A549 (cell line): ENCODE measurements at regions not wholly inside any gene's neighbourhood (a gene's known extent, or its start where the extent isn't known, plus 50 kb on each side); places are given as distances from the start of the nearest gene placed in this dataset.

Experiments
- ATAC-seq, 2 experiments: fragments of 200-7000 bp in 1 of 2; fragments of >200 bp in 1 of 2; cut with Nextera tagmentation in 1 of 2; cut with Tn5 transposase in 1 of 2; 3 replicates each; pipeline versions ENCODE4 v1.8.0 to v1.9.1; 2018 to 2020; ENCODE audit warnings: mild to moderate bottlenecking in 1 of 2, moderate library complexity in 1 of 2
- CTCF ChIA-PET: fragments of 300-600 bp; sonication (Branson Sonifier 250); formaldehyde crosslinking; extraction: SDS; loops from one replicate; lab custom pipeline; 2021; ENCODE audit warnings: antibody characterized with exemption, inconsistent platforms; lab: Yijun Ruan, JAX
- POLR2A ChIA-PET: fragments of 350-600 bp; formaldehyde crosslinking; extraction: SDS; loops from one replicate; lab custom pipeline; 2021; ENCODE audit warnings: antibody characterized with exemption, inconsistent platforms; lab: Yijun Ruan, JAX
- DNase-seq, 2 experiments: peaks; one replicate each; pipeline versions ENCODE4 v3.0.0 to v3.0.0-alpha.2; 2011 to 2016; ENCODE audit warnings: low read depth in 1 of 2, low spot score in 1 of 2
- FAIRE-seq: peaks from 2 replicates; lab custom pipeline; 2011; peaks lifted over from hg19 to GRCh38; lab: Jason Lieb, UNC
- H3K27ac ChIP-seq, 2 experiments: fragments of >200 bp; sonication (Bioruptor Twin); formaldehyde crosslinking; 3 replicates each; pipeline ENCODE4 v1.5.1; 2016 to 2017
- H3K4me1 ChIP-seq: fragments of >200 bp; sonication (Bioruptor Twin); formaldehyde crosslinking; 3 replicates; pipeline ENCODE4 v1.6.1; 2016
- H3K4me2 ChIP-seq: fragments of >200 bp; sonication (Bioruptor Twin); formaldehyde crosslinking; 3 replicates; pipeline ENCODE4 v1.6.1; 2016
- H3K4me3 ChIP-seq: fragments of >200 bp; sonication (Bioruptor Twin); formaldehyde crosslinking; 3 replicates; pipeline ENCODE4 v1.5.1; 2016
- H3K9me3 ChIP-seq: fragments of >200 bp; sonication (Bioruptor Twin); formaldehyde crosslinking; 3 replicates; pipeline ENCODE4 v1.6.1; 2016
- CBX8 ChIP-seq: fragments of 200-600 bp; sonication (generic); IDR thresholded peaks from 2 replicates; pipeline ENCODE4 v1.6.1; 2016
- CEBPB ChIP-seq, 2 experiments: fragments of >200 bp in 1 of 2; sonication (Bioruptor Twin) in 1 of 2; formaldehyde crosslinking in 1 of 2; IDR thresholded peaks; 2 replicates each; pipeline ENCODE4 v1.6.1; 2012 to 2016
- CHD2 ChIP-seq: fragments of 150-350 bp; IDR thresholded peaks from 2 replicates; pipeline ENCODE4 v1.6.1; 2014; ENCODE audit warnings: low read length; ENCODE audit not compliant: partially characterized antibody
- EP300 ChIP-seq, 2 experiments: fragments of >200 bp; sonication (Bioruptor Twin); formaldehyde crosslinking; IDR thresholded peaks; 2 replicates in 1 of 2; 3 replicates in 1 of 2; pipeline ENCODE4 v1.6.1; 2016 to 2017
- FOSL2 ChIP-seq, 2 experiments: fragments of 450-650 bp in 1 of 2; fragments of >200 bp in 1 of 2; sonication (Bioruptor Twin) in 1 of 2; formaldehyde crosslinking; IDR thresholded peaks; 2 replicates each; pipeline versions ENCODE4 v1.5.0 to v1.6.1; 2016 to 2020; ENCODE audit warnings: mild to moderate bottlenecking in 1 of 2, moderate library complexity in 1 of 2
- FOXS1 ChIP-seq: fragments of 250-450 bp; sonication (Bioruptor Pico); IDR thresholded peaks from 2 replicates; pipeline ENCODE4 v1.5.0; 2020; ENCODE audit warnings: mild to moderate bottlenecking, moderate library complexity
- KDM5A ChIP-seq: fragments of 200-600 bp; sonication (generic); IDR thresholded peaks from 2 replicates; pipeline ENCODE4 v1.6.1; 2016; ENCODE audit warnings: antibody characterized with exemption, mild to moderate bottlenecking
- MAFK ChIP-seq: fragments of 450-650 bp; IDR thresholded peaks from 2 replicates; pipeline ENCODE4 v1.6.1; 2014; ENCODE audit not compliant: partially characterized antibody
- NPAS2 ChIP-seq: fragments of 250-450 bp; sonication (Bioruptor Pico); IDR thresholded peaks from 2 replicates; pipeline ENCODE4 v1.8.0; 2022; ENCODE audit warnings: mild to moderate bottlenecking, moderate library complexity, borderline replicate concordance
- PHF8 ChIP-seq: fragments of 200-600 bp; sonication (generic); IDR thresholded peaks from 2 replicates; pipeline ENCODE4 v1.6.1; 2016; ENCODE audit warnings: low read depth, mild to moderate bottlenecking, antibody characterized with exemption, moderate library complexity, borderline replicate concordance
- RARB ChIP-seq: fragments of 250-450 bp; sonication (Bioruptor Pico); IDR thresholded peaks from 2 replicates; pipeline ENCODE4 v1.8.0; 2021; ENCODE audit warnings: mild to moderate bottlenecking, moderate library complexity
- RCOR1 ChIP-seq: fragments of 150-350 bp; IDR thresholded peaks from 2 replicates; pipeline ENCODE4 v1.6.1; 2014; ENCODE audit warnings: antibody characterized with exemption, low read length, low read depth
- RFX5 ChIP-seq: fragments of 450-650 bp; IDR thresholded peaks from 2 replicates; pipeline ENCODE4 v1.7.1; 2014; ENCODE audit warnings: antibody characterized with exemption, mild to moderate bottlenecking, moderate library complexity
- TP53 ChIP-seq: fragments of 250-450 bp; sonication (Bioruptor Pico); IDR thresholded peaks from 2 replicates; pipeline ENCODE4 v1.5.0; 2021; ENCODE audit warnings: mild to moderate bottlenecking, moderate library complexity
- ZNF302 ChIP-seq: fragments of 250-450 bp; sonication (Bioruptor Pico); IDR thresholded peaks from 2 replicates; pipeline ENCODE4 v1.9.0; 2021; ENCODE audit warnings: inconsistent platforms, mild to moderate bottlenecking, moderate library complexity
- ZSCAN20 ChIP-seq: fragments of 250-450 bp; sonication (Bioruptor Pico); IDR thresholded peaks from 2 replicates; pipeline ENCODE4 v1.8.0; 2022; ENCODE audit warnings: mild to moderate bottlenecking, moderate library complexity
- WGBS: methylation state at CpG from one replicate; pipeline ENCODE4 v1.1.6; 2017; ENCODE audit errors: missing lambda C conversion rate; 5-methylcytosine and 5-hydroxymethylcytosine counted together
- TF ChIP-seq, protein P1 (sequence below): fragments of >200 bp; sonication (Bioruptor Twin); formaldehyde crosslinking; IDR thresholded peaks from 2 replicates; pipeline ENCODE4 v1.6.1; 2016
- TF ChIP-seq, protein P2 (sequence below): fragments of 450-650 bp; IDR thresholded peaks from 2 replicates; pipeline ENCODE4 v1.6.1; 2014; ENCODE audit warnings: antibody characterized with exemption
- TF ChIP-seq, protein P3 (sequence below): fragments of 250-450 bp; sonication (Bioruptor Pico); IDR thresholded peaks from 2 replicates; pipeline ENCODE4 v1.5.0; 2020; ENCODE audit warnings: low read depth, mild to moderate bottlenecking, moderate library complexity
- TF ChIP-seq, protein P4 (sequence below): fragments of >200 bp; sonication (Bioruptor Twin); formaldehyde crosslinking; IDR thresholded peaks from 3 replicates; pipeline ENCODE4 v1.6.1; 2016
- TF ChIP-seq, protein P5 (sequence below): fragments of 250-450 bp; sonication (Bioruptor Pico); IDR thresholded peaks from 2 replicates; pipeline ENCODE4 v1.5.0; 2021; ENCODE audit warnings: mild to moderate bottlenecking, moderate library complexity, borderline replicate concordance
- TF ChIP-seq, protein P6 (sequence below): fragments of 200-600 bp; sonication (generic); IDR thresholded peaks from 2 replicates; pipeline ENCODE4 v1.6.1; 2016; ENCODE audit warnings: antibody characterized with exemption, mild to moderate bottlenecking, moderate library complexity

DNA sequence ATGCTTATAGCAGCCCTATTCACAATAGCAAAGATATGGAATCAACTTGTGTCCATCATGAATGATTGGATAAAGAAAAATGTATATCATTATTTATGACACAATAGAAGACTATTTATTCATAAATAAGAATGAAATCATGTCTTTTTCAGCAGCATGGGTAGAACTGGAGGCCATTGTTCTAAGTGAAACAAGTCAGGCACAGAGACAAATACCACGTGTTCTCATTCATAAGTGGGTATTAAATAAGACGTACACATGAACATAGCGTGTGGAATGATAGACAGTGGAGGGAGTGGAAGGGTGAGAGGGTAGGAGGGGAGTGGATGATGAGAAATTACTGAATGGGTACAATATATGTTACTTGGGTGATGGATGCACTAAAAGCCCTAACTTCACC lies 762.4 kb downstream of the REEP3 start:
- WGBS = 2% methylated on average over 3 of the region's 3 CpGs

DNA sequence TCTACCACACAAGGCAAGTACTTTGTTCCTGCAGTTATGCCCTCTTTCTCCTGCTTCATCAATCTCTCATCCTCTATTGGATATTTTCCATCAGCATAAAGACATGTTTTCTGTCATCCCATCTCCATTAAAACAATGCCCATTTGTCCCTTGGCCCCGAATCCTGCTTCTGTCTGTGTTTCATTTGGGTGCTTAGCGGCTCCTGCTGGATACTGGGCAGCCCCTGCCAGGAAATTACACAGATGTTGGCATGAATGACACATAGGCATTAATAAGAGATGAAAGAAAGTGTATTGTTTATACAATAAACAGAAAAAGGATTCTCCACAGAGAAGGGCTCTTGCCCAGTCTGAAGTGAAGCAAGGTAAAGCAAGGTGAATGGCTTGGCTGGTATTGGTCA lies 765.3 kb downstream of the REEP3 start:
- TF ChIP-seq CBX8 (no peak), PHF8 (no peak), RFX5 (no peak), RCOR1 (no peak)
- TF ChIP-seq, protein P1, sequence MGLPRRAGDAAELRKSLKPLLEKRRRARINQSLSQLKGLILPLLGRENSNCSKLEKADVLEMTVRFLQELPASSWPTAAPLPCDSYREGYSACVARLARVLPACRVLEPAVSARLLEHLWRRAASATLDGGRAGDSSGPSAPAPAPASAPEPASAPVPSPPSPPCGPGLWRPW = no peak
- TF ChIP-seq, protein P2, sequence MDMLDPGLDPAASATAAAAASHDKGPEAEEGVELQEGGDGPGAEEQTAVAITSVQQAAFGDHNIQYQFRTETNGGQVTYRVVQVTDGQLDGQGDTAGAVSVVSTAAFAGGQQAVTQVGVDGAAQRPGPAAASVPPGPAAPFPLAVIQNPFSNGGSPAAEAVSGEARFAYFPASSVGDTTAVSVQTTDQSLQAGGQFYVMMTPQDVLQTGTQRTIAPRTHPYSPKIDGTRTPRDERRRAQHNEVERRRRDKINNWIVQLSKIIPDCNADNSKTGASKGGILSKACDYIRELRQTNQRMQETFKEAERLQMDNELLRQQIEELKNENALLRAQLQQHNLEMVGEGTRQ = no peak
- DNase-seq = no peak
- Histone ChIP-seq H3K9me3 (no peaks in the 10 kb centered on the region), H3K4me1 (no peaks in the 10 kb centered on the region), H3K4me3 (no peak overlapping the region), H3K27ac (no peak overlapping the region), H3K4me2 (no peak overlapping the region)
- no peak for ATAC-seq
- ChIA-PET CTCF (no interaction called here), POLR2A (no interaction called here)
- 0% methylated on average over 2 of the region's 2 CpGs for WGBS
- no peak for FAIRE-seq

More for the DNA sequence above, 762.4 kb downstream of the REEP3 start:
- no peaks in the 10 kb centered on the region for H3K4me1 ChIP-seq
- no peak overlapping the region for H3K4me3 ChIP-seq
- TF ChIP-seq, protein P3, sequence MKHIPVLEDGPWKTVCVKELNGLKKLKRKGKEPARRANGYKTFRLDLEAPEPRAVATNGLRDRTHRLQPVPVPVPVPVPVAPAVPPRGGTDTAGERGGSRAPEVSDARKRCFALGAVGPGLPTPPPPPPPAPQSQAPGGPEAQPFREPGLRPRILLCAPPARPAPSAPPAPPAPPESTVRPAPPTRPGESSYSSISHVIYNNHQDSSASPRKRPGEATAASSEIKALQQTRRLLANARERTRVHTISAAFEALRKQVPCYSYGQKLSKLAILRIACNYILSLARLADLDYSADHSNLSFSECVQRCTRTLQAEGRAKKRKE (CRISPR knock-in tag) = no peak
- TF ChIP-seq CHD2 = no peak
- TF ChIP-seq, protein P4, sequence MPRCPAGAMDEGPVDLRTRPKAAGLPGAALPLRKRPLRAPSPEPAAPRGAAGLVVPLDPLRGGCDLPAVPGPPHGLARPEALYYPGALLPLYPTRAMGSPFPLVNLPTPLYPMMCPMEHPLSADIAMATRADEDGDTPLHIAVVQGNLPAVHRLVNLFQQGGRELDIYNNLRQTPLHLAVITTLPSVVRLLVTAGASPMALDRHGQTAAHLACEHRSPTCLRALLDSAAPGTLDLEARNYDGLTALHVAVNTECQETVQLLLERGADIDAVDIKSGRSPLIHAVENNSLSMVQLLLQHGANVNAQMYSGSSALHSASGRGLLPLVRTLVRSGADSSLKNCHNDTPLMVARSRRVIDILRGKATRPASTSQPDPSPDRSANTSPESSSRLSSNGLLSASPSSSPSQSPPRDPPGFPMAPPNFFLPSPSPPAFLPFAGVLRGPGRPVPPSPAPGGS = no peak
- no peak for TF ChIP-seq TP53 (CRISPR knock-in tag)
- TF ChIP-seq RFX5 = no peak
- TF ChIP-seq EP300 (IDR thresholded peaks at IDR 0.05) = no peak
- no peak for TF ChIP-seq ZNF302 (CRISPR knock-in tag)
- no peak for TF ChIP-seq MAFK
- ATAC-seq = no peak
- H3K9me3 ChIP-seq = no peaks in the 10 kb centered on the region
- ChIA-PET CTCF (no interaction called here), POLR2A (no interaction called here)
- no peak overlapping the region for H3K27ac ChIP-seq
- FAIRE-seq = peak; percentile 49
- H3K4me2 ChIP-seq = no peak overlapping the region
- no peak for DNase-seq

DNA sequence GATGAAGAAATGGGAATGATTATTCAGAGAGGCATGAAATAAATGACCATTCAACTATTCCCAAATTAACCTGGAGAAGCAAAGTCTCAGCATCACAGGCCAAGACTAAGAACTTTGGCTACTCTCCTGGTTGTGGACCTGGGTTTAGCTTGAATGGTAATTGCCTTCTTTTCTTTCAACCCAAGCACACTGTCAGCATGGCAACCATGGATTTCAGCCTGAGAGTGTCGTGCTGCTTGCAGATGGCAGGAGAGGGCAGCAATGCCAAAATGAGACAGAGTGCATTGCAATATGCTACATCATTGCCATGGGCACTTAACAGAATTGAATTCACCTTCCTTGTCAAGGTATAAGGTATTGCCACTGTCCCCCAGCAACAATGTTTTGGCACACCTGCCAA lies 767.2 kb downstream of the REEP3 start:
- Histone ChIP-seq H3K4me3 (no peak overlapping the region), H3K4me1 (no peaks in the 10 kb centered on the region), H3K27ac (no peak overlapping the region), H3K9me3 (no peaks in the 10 kb centered on the region), H3K4me2 (no peak overlapping the region)
- DNase-seq = no peak
- ATAC-seq = no peak
- FAIRE-seq = no peak
- 6% methylated on average over 1 of the region's 1 CpG for WGBS
- ChIA-PET CTCF (no interaction called here), POLR2A (no interaction called here)
- TF ChIP-seq MAFK = no peak
- no peak for TF ChIP-seq FOSL2 (IDR thresholded peaks at IDR 0.05)
- TF ChIP-seq FOSL2 (CRISPR knock-in tag; IDR thresholded peaks at IDR 0.05) = no peak
- TF ChIP-seq, protein P5, sequence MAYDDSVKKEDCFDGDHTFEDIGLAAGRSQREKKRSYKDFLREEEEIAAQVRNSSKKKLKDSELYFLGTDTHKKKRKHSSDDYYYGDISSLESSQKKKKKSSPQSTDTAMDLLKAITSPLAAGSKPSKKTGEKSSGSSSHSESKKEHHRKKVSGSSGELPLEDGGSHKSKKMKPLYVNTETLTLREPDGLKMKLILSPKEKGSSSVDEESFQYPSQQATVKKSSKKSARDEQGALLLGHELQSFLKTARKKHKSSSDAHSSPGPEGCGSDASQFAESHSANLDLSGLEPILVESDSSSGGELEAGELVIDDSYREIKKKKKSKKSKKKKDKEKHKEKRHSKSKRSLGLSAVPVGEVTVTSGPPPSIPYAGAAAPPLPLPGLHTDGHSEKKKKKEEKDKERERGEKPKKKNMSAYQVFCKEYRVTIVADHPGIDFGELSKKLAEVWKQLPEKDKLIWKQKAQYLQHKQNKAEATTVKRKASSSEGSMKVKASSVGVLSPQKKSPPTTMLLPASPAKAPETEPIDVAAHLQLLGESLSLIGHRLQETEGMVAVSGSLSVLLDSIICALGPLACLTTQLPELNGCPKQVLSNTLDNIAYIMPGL (CRISPR knock-in tag) = no peak
- no peak for TF ChIP-seq ZSCAN20 (CRISPR knock-in tag)
- TF ChIP-seq KDM5A = no peak
- no peak for TF ChIP-seq EP300 (IDR thresholded peaks at IDR 0.05)
- no peak for TF ChIP-seq RARB (CRISPR knock-in tag)
- no peak for TF ChIP-seq NPAS2 (CRISPR knock-in tag)
- no peak for TF ChIP-seq CEBPB (IDR thresholded peaks at IDR 0.05)
- TF ChIP-seq FOXS1 (CRISPR knock-in tag) = no peak
- TF ChIP-seq, protein P4 = no peak
- no peak for TF ChIP-seq RFX5
- TF ChIP-seq, protein P2 = no peak
- TF ChIP-seq, protein P6, sequence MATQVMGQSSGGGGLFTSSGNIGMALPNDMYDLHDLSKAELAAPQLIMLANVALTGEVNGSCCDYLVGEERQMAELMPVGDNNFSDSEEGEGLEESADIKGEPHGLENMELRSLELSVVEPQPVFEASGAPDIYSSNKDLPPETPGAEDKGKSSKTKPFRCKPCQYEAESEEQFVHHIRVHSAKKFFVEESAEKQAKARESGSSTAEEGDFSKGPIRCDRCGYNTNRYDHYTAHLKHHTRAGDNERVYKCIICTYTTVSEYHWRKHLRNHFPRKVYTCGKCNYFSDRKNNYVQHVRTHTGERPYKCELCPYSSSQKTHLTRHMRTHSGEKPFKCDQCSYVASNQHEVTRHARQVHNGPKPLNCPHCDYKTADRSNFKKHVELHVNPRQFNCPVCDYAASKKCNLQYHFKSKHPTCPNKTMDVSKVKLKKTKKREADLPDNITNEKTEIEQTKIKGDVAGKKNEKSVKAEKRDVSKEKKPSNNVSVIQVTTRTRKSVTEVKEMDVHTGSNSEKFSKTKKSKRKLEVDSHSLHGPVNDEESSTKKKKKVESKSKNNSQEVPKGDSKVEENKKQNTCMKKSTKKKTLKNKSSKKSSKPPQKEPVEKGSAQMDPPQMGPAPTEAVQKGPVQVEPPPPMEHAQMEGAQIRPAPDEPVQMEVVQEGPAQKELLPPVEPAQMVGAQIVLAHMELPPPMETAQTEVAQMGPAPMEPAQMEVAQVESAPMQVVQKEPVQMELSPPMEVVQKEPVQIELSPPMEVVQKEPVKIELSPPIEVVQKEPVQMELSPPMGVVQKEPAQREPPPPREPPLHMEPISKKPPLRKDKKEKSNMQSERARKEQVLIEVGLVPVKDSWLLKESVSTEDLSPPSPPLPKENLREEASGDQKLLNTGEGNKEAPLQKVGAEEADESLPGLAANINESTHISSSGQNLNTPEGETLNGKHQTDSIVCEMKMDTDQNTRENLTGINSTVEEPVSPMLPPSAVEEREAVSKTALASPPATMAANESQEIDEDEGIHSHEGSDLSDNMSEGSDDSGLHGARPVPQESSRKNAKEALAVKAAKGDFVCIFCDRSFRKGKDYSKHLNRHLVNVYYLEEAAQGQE = no peak
- no peak for TF ChIP-seq CHD2
